K562 (cell line): ENCODE measurements at regions not wholly inside any gene's neighbourhood (a gene's known extent, or its start where the extent isn't known, plus 50 kb on each side); places are given as distances from the start of the nearest gene placed in this dataset.

Experiments used
- ETV5 ChIP-seq: sonication (generic); formaldehyde crosslinking; IDR thresholded peaks from 2 replicates; pipeline ENCODE4 v1.4.0; 2020; ENCODE audit warnings: low read depth, mild to moderate bottlenecking, missing genetic modification reagents
- NR4A1 ChIP-seq, 2 experiments: fragments of 250-450 bp in 1 of 2; fragments of 450-650 bp in 1 of 2; sonication (Bioruptor Pico) in 1 of 2; IDR thresholded peaks; 2 replicates each; pipeline versions ENCODE4 v1.4.0 to v1.6.1; 2016 to 2020; ENCODE audit warnings: mild to moderate bottlenecking in 2 of 2, missing compliant biosample characterization in 1 of 2, missing genetic modification characterization in 1 of 2, moderate library complexity in 1 of 2
- TRIM24 ChIP-seq, 2 experiments: fragments of 450-650 bp; IDR thresholded peaks; 2 replicates each; pipeline ENCODE4 v1.6.1; 2016

GRCh38 chr9:90975781-90976538, 174.3 kb downstream of the SYK start:
- TF ChIP-seq ETV5 (CRISPR knock-in tag) (no peak), TRIM24 (IDR thresholded peaks at IDR 0.05) (no peak), NR4A1 (CRISPR knock-in tag; IDR thresholded peaks at IDR 0.05) (no peak), NR4A1 (tag; IDR thresholded peaks at IDR 0.05) (no peak)
